ENCODE measurements at regions not wholly inside any gene's neighbourhood (a gene's known extent, or its start where the extent isn't known, plus 50 kb on each side); places are given as distances from the start of the nearest gene placed in this dataset.

DNA sequence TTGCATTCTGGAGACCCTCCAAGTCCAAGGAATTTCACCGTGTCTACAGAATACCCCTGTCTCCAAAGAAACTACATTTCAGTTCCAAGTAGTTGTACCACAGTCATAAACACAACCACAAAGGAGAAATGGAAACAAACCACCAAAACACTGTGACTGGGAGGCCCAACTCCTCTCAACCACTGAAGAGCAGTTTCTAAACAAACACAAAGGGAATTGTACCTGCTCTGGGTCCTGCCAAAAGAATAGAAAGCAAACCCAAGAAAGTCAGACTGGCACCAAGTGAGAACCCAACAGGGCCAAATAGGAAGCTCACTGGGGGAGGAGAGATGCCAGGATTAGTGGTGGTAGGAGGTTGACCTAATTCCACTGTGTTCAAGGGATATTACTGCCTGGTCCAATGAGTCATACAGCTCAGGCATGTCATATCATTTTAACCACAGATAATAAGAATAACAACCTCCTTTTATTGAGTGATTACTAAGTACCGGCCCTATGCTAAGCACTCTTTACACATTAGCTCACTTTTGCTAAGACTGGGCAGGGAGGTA is 123.9 kb upstream of the PPP2R5A start (continued):
- TF ChIP-seq, protein P1, sequence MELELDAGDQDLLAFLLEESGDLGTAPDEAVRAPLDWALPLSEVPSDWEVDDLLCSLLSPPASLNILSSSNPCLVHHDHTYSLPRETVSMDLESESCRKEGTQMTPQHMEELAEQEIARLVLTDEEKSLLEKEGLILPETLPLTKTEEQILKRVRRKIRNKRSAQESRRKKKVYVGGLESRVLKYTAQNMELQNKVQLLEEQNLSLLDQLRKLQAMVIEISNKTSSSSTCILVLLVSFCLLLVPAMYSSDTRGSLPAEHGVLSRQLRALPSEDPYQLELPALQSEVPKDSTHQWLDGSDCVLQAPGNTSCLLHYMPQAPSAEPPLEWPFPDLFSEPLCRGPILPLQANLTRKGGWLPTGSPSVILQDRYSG (tag; conservative IDR thresholded peaks at IDR 0.05; ENCODE audit: low read depth): no peak

DNA sequence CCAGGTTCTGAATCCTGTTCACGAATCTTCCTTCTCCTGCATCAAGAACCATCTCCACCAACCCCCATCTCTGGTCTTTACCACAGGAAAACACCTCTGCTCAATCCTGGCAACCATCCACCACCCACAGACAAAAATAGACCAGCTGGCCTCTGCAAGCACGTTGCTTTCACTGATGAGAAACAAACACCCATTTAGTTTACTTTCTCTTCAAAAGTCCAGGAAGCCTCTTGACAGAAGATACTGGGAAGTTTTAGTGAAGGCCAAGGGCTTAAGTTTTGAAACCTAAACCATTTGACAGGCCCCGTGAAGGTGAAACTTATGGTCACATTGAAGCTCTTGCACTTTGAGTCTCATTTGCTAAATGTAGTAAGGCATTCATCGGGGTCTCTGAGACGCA is 122.6 kb upstream of the PPP2R5A start:
- CTCF ChIA-PET (ENCODE audit: low intra/inter-chr PET ratio): no interaction called here
- intact Hi-C loops (cut with micrococcal nuclease): no loop called here
- no peak for ATAC-seq
- TF ChIP-seq CEBPG (CRISPR knock-in tag; IDR thresholded peaks at IDR 0.05): no peak
- TF ChIP-seq CEBPG (tag; conservative IDR thresholded peaks at IDR 0.05 in 1 of 2, IDR thresholded peaks at IDR 0.05 in 1 of 2): no peak
- TF ChIP-seq, protein P2, sequence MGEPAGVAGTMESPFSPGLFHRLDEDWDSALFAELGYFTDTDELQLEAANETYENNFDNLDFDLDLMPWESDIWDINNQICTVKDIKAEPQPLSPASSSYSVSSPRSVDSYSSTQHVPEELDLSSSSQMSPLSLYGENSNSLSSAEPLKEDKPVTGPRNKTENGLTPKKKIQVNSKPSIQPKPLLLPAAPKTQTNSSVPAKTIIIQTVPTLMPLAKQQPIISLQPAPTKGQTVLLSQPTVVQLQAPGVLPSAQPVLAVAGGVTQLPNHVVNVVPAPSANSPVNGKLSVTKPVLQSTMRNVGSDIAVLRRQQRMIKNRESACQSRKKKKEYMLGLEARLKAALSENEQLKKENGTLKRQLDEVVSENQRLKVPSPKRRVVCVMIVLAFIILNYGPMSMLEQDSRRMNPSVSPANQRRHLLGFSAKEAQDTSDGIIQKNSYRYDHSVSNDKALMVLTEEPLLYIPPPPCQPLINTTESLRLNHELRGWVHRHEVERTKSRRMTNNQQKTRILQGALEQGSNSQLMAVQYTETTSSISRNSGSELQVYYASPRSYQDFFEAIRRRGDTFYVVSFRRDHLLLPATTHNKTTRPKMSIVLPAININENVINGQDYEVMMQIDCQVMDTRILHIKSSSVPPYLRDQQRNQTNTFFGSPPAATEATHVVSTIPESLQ (CRISPR knock-in tag; IDR thresholded peaks at IDR 0.05): 0 out of 2 replicates have a peak, but pooled peaks have one; percentile 79
- TF ChIP-seq ZNF57 (CRISPR knock-in tag; IDR thresholded peaks at IDR 0.05): no peak
- no peak for TF ChIP-seq PHB2 (IDR thresholded peaks at IDR 0.05; ENCODE audit: low read depth)
- TF ChIP-seq, protein P3, sequence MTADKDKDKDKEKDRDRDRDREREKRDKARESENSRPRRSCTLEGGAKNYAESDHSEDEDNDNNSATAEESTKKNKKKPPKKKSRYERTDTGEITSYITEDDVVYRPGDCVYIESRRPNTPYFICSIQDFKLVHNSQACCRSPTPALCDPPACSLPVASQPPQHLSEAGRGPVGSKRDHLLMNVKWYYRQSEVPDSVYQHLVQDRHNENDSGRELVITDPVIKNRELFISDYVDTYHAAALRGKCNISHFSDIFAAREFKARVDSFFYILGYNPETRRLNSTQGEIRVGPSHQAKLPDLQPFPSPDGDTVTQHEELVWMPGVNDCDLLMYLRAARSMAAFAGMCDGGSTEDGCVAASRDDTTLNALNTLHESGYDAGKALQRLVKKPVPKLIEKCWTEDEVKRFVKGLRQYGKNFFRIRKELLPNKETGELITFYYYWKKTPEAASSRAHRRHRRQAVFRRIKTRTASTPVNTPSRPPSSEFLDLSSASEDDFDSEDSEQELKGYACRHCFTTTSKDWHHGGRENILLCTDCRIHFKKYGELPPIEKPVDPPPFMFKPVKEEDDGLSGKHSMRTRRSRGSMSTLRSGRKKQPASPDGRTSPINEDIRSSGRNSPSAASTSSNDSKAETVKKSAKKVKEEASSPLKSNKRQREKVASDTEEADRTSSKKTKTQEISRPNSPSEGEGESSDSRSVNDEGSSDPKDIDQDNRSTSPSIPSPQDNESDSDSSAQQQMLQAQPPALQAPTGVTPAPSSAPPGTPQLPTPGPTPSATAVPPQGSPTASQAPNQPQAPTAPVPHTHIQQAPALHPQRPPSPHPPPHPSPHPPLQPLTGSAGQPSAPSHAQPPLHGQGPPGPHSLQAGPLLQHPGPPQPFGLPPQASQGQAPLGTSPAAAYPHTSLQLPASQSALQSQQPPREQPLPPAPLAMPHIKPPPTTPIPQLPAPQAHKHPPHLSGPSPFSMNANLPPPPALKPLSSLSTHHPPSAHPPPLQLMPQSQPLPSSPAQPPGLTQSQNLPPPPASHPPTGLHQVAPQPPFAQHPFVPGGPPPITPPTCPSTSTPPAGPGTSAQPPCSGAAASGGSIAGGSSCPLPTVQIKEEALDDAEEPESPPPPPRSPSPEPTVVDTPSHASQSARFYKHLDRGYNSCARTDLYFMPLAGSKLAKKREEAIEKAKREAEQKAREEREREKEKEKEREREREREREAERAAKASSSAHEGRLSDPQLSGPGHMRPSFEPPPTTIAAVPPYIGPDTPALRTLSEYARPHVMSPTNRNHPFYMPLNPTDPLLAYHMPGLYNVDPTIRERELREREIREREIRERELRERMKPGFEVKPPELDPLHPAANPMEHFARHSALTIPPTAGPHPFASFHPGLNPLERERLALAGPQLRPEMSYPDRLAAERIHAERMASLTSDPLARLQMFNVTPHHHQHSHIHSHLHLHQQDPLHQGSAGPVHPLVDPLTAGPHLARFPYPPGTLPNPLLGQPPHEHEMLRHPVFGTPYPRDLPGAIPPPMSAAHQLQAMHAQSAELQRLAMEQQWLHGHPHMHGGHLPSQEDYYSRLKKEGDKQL (CRISPR knock-in tag; IDR thresholded peaks at IDR 0.05; ENCODE audit: borderline replicate concordance): no peak
- no peak for TF ChIP-seq SMARCA4 (IDR thresholded peaks at IDR 0.05)

More for the DNA sequence above, 122.6 kb upstream of the PPP2R5A start:
- peak in 1 of 4 experiments; percentile 47 for DNase-seq (ENCODE audit: extremely low read depth in 1 of 4, low spot score in 3 of 4)
- Histone ChIP-seq H3K9me3 (replicated peaks; ENCODE audit: control insufficient read depth, insufficient read depth, low read depth, low read length) (no peaks in the 10 kb centered on the region), H3K4me1 (replicated peaks in 1 of 2; ENCODE audit: control insufficient read depth in 2 of 2, insufficient read depth in 2 of 2, low read length in 2 of 2) (peaks cover 33 to 49% of the 10 kb centered on the region in 2 experiments), H3K9me1 (ENCODE audit: control insufficient read depth, insufficient read depth, low read length) (no peaks in the 10 kb centered on the region), H3K4me2 (ENCODE audit: insufficient read depth, low read length) (no peak overlapping the region), H3K79me2 (ENCODE audit: control insufficient read depth, insufficient read depth, low read length) (no peaks in the 10 kb centered on the region), H3K4me3 (no peak overlapping the region), H3K27me3 (ENCODE audit: control insufficient read depth in 2 of 2, insufficient read depth in 2 of 2, low read length in 2 of 2) (no peaks in the 10 kb centered on the region), H3K36me3 (ENCODE audit: control insufficient read depth, insufficient read depth, low read length) (no peaks in the 10 kb centered on the region), H4K20me1 (replicated peaks; ENCODE audit: control insufficient read depth, insufficient read depth, low read length) (no peaks in the 10 kb centered on the region), H2AFZ (ENCODE audit: low read depth, low read length) (peak overlapping the region; percentile 54; the same call in 1 of the 2 replicates), H3K27ac (ENCODE audit: extremely low read depth, low read depth, low read length) (no peak overlapping the region), H3K9ac (ENCODE audit: insufficient read depth in 1 of 2, low read depth in 2 of 2, low read length in 2 of 2) (peak overlapping the region in 1 of 2 experiments; percentile 35; a peak in 1 of 4 replicates)
- peak; percentile 29 for FAIRE-seq
- POLR2A ChIA-PET: interaction anchor here (0.6 to 2.6 kb wide), 4 partner anchors 10 to 84 kb away, joined by 3 to 27 read pairs (median 4); no protein-coding TSS in a partner anchor
- WGBS (ENCODE audit: insufficient coverage, low coverage, missing lambda C conversion rate): 54% methylated on average over 5 of the region's 5 CpGs
- BruUV-seq (replicated peaks): no TSS peak
- in situ Hi-C loops (cut with MboI): no loop called here
